ENCODE measurements at regions not wholly inside any gene's neighbourhood (a gene's known extent, or its start where the extent isn't known, plus 50 kb on each side); places are given as distances from the start of the nearest gene placed in this dataset.

DNA sequence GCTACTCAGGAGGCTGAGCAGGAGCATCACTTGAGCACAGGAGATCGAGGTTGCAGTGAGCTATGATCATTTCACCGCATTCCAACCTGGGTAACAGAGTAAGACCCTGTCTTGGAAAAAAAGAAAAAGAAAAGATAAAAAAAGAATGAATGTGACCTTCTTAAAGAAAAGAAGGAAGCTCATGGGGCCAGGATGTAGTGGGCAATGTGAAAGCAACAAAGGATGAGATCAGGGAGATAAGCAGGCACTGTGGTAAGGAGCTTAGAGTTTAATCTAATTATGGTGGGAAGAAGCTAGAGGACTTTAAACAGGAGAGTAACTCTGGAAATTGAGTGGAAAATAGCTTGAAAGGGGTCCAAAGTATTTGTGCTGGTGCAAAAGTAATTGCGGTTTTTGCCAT is 231.6 kb upstream of the UBE2E2 start:
- no peak for ATAC-seq
- no peak for TF ChIP-seq TCF4 (CRISPR knock-in tag; IDR thresholded peaks at IDR 0.05; ENCODE audit: borderline replicate concordance)
- 0 out of 2 replicates have a peak, but pooled peaks have one; percentile 20 for TF ChIP-seq ISL1 (CRISPR knock-in tag; IDR thresholded peaks at IDR 0.05)

DNA sequence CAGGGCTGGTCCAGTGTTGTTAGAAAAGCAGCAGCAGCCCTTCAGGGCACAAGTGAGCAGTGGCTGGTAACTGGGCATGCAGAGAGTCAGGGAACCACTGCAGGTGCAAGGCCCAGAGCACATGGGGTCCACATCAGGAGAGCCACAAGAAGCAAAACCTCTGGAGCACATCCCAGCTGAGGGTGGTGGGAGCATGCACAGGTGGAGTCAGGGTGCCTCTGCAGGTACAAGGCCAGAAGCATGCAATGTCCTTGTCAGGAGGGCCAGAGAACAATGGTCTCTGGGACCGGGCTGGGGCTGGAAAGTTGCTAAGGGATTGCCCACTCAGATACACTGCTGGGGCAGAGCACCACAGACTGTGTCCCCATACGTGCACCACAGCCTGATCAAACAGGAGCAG is 226.1 kb upstream of the UBE2E2 start:
- TF ChIP-seq BACH2 (CRISPR knock-in tag; IDR thresholded peaks at IDR 0.05; ENCODE audit: borderline replicate concordance) (no peak), ARNTL (CRISPR knock-in tag; IDR thresholded peaks at IDR 0.05; ENCODE audit: borderline replicate concordance, low read depth) (no peak), ISL1 (CRISPR knock-in tag; IDR thresholded peaks at IDR 0.05) (no peak), TOX (CRISPR knock-in tag; IDR thresholded peaks at IDR 0.05; ENCODE audit: borderline replicate concordance) (no peak), CSDC2 (CRISPR knock-in tag; IDR thresholded peaks at IDR 0.05) (no peak), ZNF70 (CRISPR knock-in tag; IDR thresholded peaks at IDR 0.05) (no peak)
- TF ChIP-seq, protein P1, sequence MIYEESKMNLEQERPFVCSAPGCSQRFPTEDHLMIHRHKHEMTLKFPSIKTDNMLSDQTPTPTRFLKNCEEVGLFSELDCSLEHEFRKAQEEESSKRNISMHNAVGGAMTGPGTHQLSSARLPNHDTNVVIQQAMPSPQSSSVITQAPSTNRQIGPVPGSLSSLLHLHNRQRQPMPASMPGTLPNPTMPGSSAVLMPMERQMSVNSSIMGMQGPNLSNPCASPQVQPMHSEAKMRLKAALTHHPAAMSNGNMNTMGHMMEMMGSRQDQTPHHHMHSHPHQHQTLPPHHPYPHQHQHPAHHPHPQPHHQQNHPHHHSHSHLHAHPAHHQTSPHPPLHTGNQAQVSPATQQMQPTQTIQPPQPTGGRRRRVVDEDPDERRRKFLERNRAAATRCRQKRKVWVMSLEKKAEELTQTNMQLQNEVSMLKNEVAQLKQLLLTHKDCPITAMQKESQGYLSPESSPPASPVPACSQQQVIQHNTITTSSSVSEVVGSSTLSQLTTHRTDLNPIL (CRISPR knock-in tag; IDR thresholded peaks at IDR 0.05; ENCODE audit: low read depth), result no peak
- no peak for ATAC-seq

DNA sequence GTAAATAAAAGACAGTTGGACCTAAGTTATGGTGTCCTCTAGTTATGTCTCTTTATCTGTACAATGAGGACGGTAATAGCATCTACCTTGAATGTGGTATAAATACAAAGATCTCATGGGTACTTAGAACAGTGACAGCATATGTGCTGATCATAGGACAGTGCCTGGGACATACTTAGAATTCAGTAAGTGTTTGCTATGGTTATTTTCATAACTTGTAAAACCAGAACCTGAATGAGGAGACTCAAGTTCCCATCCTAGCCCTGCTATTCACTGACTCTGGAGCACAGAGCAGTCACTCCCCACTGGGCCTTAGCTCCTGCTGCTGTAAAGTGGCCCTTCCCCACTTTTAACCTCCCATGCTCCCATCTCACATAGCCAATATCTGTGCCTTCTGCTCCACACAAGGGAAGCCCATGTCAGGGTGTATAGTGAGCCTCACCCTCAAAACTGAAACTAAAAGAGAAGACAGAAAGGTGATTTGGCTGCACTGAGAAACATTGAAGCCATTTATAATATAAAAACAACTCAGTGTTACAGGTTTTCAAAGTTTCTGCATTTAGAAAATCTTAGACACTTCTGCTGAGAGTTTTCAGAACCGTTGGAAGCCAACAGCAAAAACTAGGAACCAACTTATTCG is 225.4 kb upstream of the UBE2E2 start:
- no peak for TF ChIP-seq ZC3H10 (CRISPR knock-in tag; IDR thresholded peaks at IDR 0.05)
- TF ChIP-seq SNAI2 (CRISPR knock-in tag; IDR thresholded peaks at IDR 0.05), result no peak
- no peak for TF ChIP-seq ESRRG (CRISPR knock-in tag; IDR thresholded peaks at IDR 0.05)
- no peak for TF ChIP-seq ZNF565 (CRISPR knock-in tag; conservative IDR thresholded peaks at IDR 0.05; ENCODE audit: low read depth)
- TF ChIP-seq, protein P2, sequence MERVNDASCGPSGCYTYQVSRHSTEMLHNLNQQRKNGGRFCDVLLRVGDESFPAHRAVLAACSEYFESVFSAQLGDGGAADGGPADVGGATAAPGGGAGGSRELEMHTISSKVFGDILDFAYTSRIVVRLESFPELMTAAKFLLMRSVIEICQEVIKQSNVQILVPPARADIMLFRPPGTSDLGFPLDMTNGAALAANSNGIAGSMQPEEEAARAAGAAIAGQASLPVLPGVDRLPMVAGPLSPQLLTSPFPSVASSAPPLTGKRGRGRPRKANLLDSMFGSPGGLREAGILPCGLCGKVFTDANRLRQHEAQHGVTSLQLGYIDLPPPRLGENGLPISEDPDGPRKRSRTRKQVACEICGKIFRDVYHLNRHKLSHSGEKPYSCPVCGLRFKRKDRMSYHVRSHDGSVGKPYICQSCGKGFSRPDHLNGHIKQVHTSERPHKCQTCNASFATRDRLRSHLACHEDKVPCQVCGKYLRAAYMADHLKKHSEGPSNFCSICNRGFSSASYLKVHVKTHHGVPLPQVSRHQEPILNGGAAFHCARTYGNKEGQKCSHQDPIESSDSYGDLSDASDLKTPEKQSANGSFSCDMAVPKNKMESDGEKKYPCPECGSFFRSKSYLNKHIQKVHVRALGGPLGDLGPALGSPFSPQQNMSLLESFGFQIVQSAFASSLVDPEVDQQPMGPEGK (CRISPR knock-in tag; IDR thresholded peaks at IDR 0.05; ENCODE audit: borderline replicate concordance), result no peak
- no peak for TF ChIP-seq ARNTL (CRISPR knock-in tag; IDR thresholded peaks at IDR 0.05; ENCODE audit: borderline replicate concordance, low read depth)
- no peak for TF ChIP-seq GLIS3 (CRISPR knock-in tag; IDR thresholded peaks at IDR 0.05)
- no peak for TF ChIP-seq ZNF8 (CRISPR knock-in tag; IDR thresholded peaks at IDR 0.05)
- TF ChIP-seq PPARA (CRISPR knock-in tag; IDR thresholded peaks at IDR 0.05; ENCODE audit: borderline replicate concordance), result no peak
- TF ChIP-seq TCF4 (CRISPR knock-in tag; IDR thresholded peaks at IDR 0.05; ENCODE audit: borderline replicate concordance), result no peak
- TF ChIP-seq, protein P3, sequence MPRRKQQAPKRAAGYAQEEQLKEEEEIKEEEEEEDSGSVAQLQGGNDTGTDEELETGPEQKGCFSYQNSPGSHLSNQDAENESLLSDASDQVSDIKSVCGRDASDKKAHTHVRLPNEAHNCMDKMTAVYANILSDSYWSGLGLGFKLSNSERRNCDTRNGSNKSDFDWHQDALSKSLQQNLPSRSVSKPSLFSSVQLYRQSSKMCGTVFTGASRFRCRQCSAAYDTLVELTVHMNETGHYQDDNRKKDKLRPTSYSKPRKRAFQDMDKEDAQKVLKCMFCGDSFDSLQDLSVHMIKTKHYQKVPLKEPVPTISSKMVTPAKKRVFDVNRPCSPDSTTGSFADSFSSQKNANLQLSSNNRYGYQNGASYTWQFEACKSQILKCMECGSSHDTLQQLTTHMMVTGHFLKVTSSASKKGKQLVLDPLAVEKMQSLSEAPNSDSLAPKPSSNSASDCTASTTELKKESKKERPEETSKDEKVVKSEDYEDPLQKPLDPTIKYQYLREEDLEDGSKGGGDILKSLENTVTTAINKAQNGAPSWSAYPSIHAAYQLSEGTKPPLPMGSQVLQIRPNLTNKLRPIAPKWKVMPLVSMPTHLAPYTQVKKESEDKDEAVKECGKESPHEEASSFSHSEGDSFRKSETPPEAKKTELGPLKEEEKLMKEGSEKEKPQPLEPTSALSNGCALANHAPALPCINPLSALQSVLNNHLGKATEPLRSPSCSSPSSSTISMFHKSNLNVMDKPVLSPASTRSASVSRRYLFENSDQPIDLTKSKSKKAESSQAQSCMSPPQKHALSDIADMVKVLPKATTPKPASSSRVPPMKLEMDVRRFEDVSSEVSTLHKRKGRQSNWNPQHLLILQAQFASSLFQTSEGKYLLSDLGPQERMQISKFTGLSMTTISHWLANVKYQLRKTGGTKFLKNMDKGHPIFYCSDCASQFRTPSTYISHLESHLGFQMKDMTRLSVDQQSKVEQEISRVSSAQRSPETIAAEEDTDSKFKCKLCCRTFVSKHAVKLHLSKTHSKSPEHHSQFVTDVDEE (CRISPR knock-in tag; IDR thresholded peaks at IDR 0.05), result no peak
- no peak for TF ChIP-seq CSDC2 (CRISPR knock-in tag; IDR thresholded peaks at IDR 0.05)
- no peak for TF ChIP-seq BACH2 (CRISPR knock-in tag; IDR thresholded peaks at IDR 0.05; ENCODE audit: borderline replicate concordance)
- no peak for ATAC-seq

DNA sequence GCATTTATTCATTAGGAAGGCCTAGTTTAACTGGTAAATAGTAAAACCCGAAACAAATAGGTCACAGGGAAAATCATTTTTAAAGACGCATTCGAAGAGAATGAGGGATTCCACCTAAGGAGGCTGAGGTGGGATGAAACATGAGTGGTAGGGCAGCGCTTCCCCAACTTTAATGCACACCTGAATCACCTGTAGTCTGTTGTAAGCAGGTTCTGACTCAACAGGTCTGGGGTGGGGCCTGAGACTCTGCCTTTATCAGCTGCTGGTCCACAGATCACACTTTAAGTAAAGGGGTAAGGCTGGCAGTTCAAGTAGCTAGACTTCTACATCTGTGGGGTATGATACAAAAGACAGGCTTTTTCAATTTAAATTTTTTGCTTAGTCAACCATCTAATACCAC is 223.5 kb upstream of the UBE2E2 start:
- TF ChIP-seq ESRRG (CRISPR knock-in tag; IDR thresholded peaks at IDR 0.05) (no peak), ZC3H10 (CRISPR knock-in tag; IDR thresholded peaks at IDR 0.05) (no peak), ARNTL (CRISPR knock-in tag; IDR thresholded peaks at IDR 0.05; ENCODE audit: borderline replicate concordance, low read depth) (no peak), TOX (CRISPR knock-in tag; IDR thresholded peaks at IDR 0.05; ENCODE audit: borderline replicate concordance) (no peak), ZFP3 (CRISPR knock-in tag; IDR thresholded peaks at IDR 0.05) (no peak), ISL1 (CRISPR knock-in tag; IDR thresholded peaks at IDR 0.05) (no peak), ZNF8 (CRISPR knock-in tag; IDR thresholded peaks at IDR 0.05) (no peak), SNAI2 (CRISPR knock-in tag; IDR thresholded peaks at IDR 0.05) (no peak), CSDC2 (CRISPR knock-in tag; IDR thresholded peaks at IDR 0.05) (no peak), ZNF565 (CRISPR knock-in tag; conservative IDR thresholded peaks at IDR 0.05; ENCODE audit: low read depth) (no peak), RARB (CRISPR knock-in tag; IDR thresholded peaks at IDR 0.05) (no peak), GLIS3 (CRISPR knock-in tag; IDR thresholded peaks at IDR 0.05) (no peak), PPARA (CRISPR knock-in tag; IDR thresholded peaks at IDR 0.05; ENCODE audit: borderline replicate concordance) (no peak)
- TF ChIP-seq, protein P3 (CRISPR knock-in tag; IDR thresholded peaks at IDR 0.05), result no peak
- TF ChIP-seq, protein P1 (CRISPR knock-in tag; IDR thresholded peaks at IDR 0.05; ENCODE audit: low read depth), result no peak
- ATAC-seq, result no peak

All from SK-N-SH treated with all-trans-retinoic acid at 6 μM for 48 hours (cell line).